SK-N-SH (cell line): ENCODE measurements at regions not wholly inside any gene's neighbourhood (a gene's known extent, or its start where the extent isn't known, plus 50 kb on each side); places are given as distances from the start of the nearest gene placed in this dataset.

Source experiments
- CTCF ChIA-PET: fragments of 300-600, 350-600 bp; formaldehyde crosslinking; extraction: SDS; loops from one replicate; lab custom pipeline; 2021; lab: Yijun Ruan, JAX
- POLR2A ChIA-PET: fragments of 350-600 bp; sonication (Branson Sonifier 250); formaldehyde crosslinking; extraction: SDS; loops from one replicate; lab custom pipeline; 2020; ENCODE audit warnings: antibody characterized with exemption, inconsistent platforms; lab: Yijun Ruan, JAX
- DNase-seq: peaks from one replicate; pipeline ENCODE4 v3.0.0; 2012
- H2AFZ ChIP-seq: fragments of 200-600 bp; sonication (generic); 2 replicates; pipeline ENCODE4 v1.8.1; 2016; ENCODE audit warnings: antibody characterized with exemption, mild to moderate bottlenecking, low read depth
- H3F3A ChIP-seq: fragments of 200-600 bp; sonication (generic); replicated peaks from 2 replicates; pipeline ENCODE3; 2016; ENCODE audit warnings: antibody characterized with exemption, mild to moderate bottlenecking; ENCODE audit not compliant: insufficient read depth
- H3K27ac ChIP-seq, 2 experiments: fragments of 200-500 bp in 1 of 2; fragments of 200-600 bp in 1 of 2; sonication (Bioruptor generic) in 1 of 2; sonication (generic), shearing (Covaris generic) in 1 of 2; 2 replicates each; pipeline versions ENCODE4 v1.5.1 to v1.6.1; 2014 to 2016; ENCODE audit warnings: low read depth in 2 of 2, inconsistent platforms in 1 of 2, low read length in 1 of 2, mild to moderate bottlenecking in 1 of 2, mixed read lengths in 1 of 2
- H3K27me3 ChIP-seq: fragments of 200-600 bp; sonication (generic), shearing (Covaris generic); 2 replicates; pipeline ENCODE4 v1.6.1; 2016; ENCODE audit warnings: mixed run types; ENCODE audit not compliant: insufficient read depth
- H3K36me3 ChIP-seq, 2 experiments: fragments of 200-500 bp in 1 of 2; fragments of 200-600 bp in 1 of 2; sonication (Bioruptor generic) in 1 of 2; sonication (generic) in 1 of 2; replicated peaks in 1 of 2; 2 replicates each; pipeline versions ENCODE3 to v1.5.1; 2014 to 2016; ENCODE audit warnings: low read length in 1 of 2, mild to moderate bottlenecking in 1 of 2; ENCODE audit not compliant: insufficient read depth in 2 of 2, control insufficient read depth in 1 of 2
- H3K4me1 ChIP-seq, 2 experiments: fragments of 200-500 bp in 1 of 2; fragments of 200-600 bp in 1 of 2; sonication (Bioruptor generic) in 1 of 2; sonication (generic), shearing (Covaris generic) in 1 of 2; 2 replicates each; pipeline versions ENCODE4 v1.5.1 to v1.6.1; 2014 to 2016; ENCODE audit warnings: low read depth in 1 of 2, low read length in 1 of 2, mixed run types in 1 of 2; ENCODE audit not compliant: insufficient read depth in 2 of 2, control insufficient read depth in 1 of 2
- H3K4me2 ChIP-seq: fragments of 200-600 bp; sonication (generic), shearing (Covaris generic); 2 replicates; pipeline ENCODE4 v1.6.1; 2017; ENCODE audit warnings: mixed run types
- H3K4me3 ChIP-seq, 2 experiments: fragments of 200-500 bp in 1 of 2; fragments of 200-600 bp in 1 of 2; sonication (Bioruptor generic) in 1 of 2; sonication (generic), shearing (Covaris generic) in 1 of 2; 2 replicates each; pipeline versions ENCODE4 v1.5.1 to v1.8.1; 2014 to 2016; ENCODE audit warnings: low read depth in 2 of 2, inconsistent platforms in 1 of 2, low read length in 1 of 2, mild to moderate bottlenecking in 1 of 2, mixed read lengths in 1 of 2, moderate library complexity in 1 of 2
- H3K79me2 ChIP-seq: fragments of 200-600 bp; sonication (generic); 2 replicates; pipeline ENCODE4 v1.8.1; 2017; ENCODE audit warnings: mild to moderate bottlenecking; ENCODE audit not compliant: insufficient read depth
- H3K9ac ChIP-seq: fragments of 200-600 bp; sonication (generic); 2 replicates; pipeline ENCODE4 v1.6.1; 2017; ENCODE audit warnings: mixed run types
- H3K9me2 ChIP-seq: fragments of 200-600 bp; sonication (generic); 2 replicates; pipeline ENCODE4 v1.6.1; 2017; ENCODE audit warnings: mixed run types
- H3K9me3 ChIP-seq: fragments of 200-600 bp; sonication (generic); 2 replicates; pipeline ENCODE4 v1.6.1; 2017; ENCODE audit warnings: mixed run types, mild to moderate bottlenecking, moderate library complexity
- H4K20me1 ChIP-seq: fragments of 200-600 bp; sonication (generic); 2 replicates; pipeline ENCODE4 v1.6.1; 2017; ENCODE audit warnings: mild to moderate bottlenecking, mixed run types; ENCODE audit not compliant: insufficient read depth
- ELF1 ChIP-seq: IDR thresholded peaks from 2 replicates; pipeline ENCODE4 v1.4.0; 2012
- EZH2phosphoT487 ChIP-seq: fragments of 200-600 bp; sonication (generic); IDR thresholded peaks from 2 replicates; pipeline ENCODE4 v1.6.1; 2017; ENCODE audit warnings: low read depth, mixed run types, mild to moderate bottlenecking, antibody characterized with exemption, moderate library complexity, borderline replicate concordance
- FOSL2 ChIP-seq: IDR thresholded peaks from 2 replicates; pipeline ENCODE4 v1.4.0; 2012; ENCODE audit warnings: low read depth, mild to moderate bottlenecking, moderate library complexity, borderline replicate concordance
- MXI1 ChIP-seq: IDR thresholded peaks from 2 replicates; pipeline ENCODE4 v1.6.1; 2012; ENCODE audit warnings: mild to moderate bottlenecking, low read depth, low read length, improper control_type of control experiment
- NRF1 ChIP-seq: IDR thresholded peaks from 2 replicates; pipeline ENCODE4 v1.6.1; 2012; ENCODE audit warnings: low read depth, mild to moderate bottlenecking, low read length
- RAD21 ChIP-seq: IDR thresholded peaks from 2 replicates; pipeline ENCODE4 v1.6.1; 2012; ENCODE audit warnings: mild to moderate bottlenecking, low read length
- RXRA ChIP-seq: IDR thresholded peaks from 2 replicates; pipeline ENCODE4 v1.4.0; 2012; ENCODE audit warnings: low read depth, mild to moderate bottlenecking, borderline replicate concordance
- SIN3A ChIP-seq: IDR thresholded peaks from 2 replicates; pipeline ENCODE4 v1.6.1; 2012; ENCODE audit warnings: low read depth, mild to moderate bottlenecking, low read length, moderate library complexity, borderline replicate concordance
- TEAD4 ChIP-seq: IDR thresholded peaks from 2 replicates; pipeline ENCODE4 v1.4.0; 2012; ENCODE audit warnings: mild to moderate bottlenecking, borderline replicate concordance; ENCODE audit not compliant: insufficient read depth
- ZBTB33 ChIP-seq: IDR thresholded peaks from 2 replicates; pipeline ENCODE4 v1.4.0; 2012; ENCODE audit warnings: low read depth, borderline replicate concordance
- WGBS: methylation state at CpG from one replicate; pipeline ENCODE4 v1.1.6; 2017; ENCODE audit warnings: low lambda C conversion rate; 5-methylcytosine and 5-hydroxymethylcytosine counted together
- TF ChIP-seq, protein P1 (sequence below): IDR thresholded peaks from 2 replicates; pipeline ENCODE4 v1.6.1; 2012; ENCODE audit warnings: mild to moderate bottlenecking, low read depth, low read length, moderate library complexity
- TF ChIP-seq, protein P2 (sequence below): IDR thresholded peaks from 2 replicates; pipeline ENCODE4; 2012
- TF ChIP-seq, protein P3 (sequence below): IDR thresholded peaks from 2 replicates; pipeline ENCODE4 v1.4.0; 2012; ENCODE audit warnings: low read depth, borderline replicate concordance
- TF ChIP-seq, protein P4 (sequence below): fragments of 150-350 bp; IDR thresholded peaks from 2 replicates; pipeline ENCODE4 v1.6.1; 2016; ENCODE audit warnings: mild to moderate bottlenecking, low read depth, low read length

DNA sequence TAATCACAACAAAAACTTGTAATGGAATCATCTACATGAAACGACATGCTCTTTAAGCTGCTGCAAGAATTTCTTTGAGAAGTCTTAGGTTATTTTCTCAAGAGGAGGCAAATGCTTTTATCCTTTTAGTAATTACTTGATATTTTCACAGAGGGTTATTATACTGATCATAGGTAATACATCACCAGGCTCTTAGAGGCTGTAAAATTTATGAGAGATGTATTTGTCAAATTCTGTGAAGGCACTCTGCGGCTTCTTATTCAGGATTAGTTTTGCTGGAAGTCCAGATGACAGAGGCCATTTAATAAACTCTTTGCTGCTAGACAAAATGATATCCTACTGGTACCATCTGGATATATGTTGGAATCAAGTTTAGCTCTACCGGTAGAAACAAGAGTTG lies 624.3 kb upstream of the BRINP3 start (continued):
- TF ChIP-seq, protein P1, sequence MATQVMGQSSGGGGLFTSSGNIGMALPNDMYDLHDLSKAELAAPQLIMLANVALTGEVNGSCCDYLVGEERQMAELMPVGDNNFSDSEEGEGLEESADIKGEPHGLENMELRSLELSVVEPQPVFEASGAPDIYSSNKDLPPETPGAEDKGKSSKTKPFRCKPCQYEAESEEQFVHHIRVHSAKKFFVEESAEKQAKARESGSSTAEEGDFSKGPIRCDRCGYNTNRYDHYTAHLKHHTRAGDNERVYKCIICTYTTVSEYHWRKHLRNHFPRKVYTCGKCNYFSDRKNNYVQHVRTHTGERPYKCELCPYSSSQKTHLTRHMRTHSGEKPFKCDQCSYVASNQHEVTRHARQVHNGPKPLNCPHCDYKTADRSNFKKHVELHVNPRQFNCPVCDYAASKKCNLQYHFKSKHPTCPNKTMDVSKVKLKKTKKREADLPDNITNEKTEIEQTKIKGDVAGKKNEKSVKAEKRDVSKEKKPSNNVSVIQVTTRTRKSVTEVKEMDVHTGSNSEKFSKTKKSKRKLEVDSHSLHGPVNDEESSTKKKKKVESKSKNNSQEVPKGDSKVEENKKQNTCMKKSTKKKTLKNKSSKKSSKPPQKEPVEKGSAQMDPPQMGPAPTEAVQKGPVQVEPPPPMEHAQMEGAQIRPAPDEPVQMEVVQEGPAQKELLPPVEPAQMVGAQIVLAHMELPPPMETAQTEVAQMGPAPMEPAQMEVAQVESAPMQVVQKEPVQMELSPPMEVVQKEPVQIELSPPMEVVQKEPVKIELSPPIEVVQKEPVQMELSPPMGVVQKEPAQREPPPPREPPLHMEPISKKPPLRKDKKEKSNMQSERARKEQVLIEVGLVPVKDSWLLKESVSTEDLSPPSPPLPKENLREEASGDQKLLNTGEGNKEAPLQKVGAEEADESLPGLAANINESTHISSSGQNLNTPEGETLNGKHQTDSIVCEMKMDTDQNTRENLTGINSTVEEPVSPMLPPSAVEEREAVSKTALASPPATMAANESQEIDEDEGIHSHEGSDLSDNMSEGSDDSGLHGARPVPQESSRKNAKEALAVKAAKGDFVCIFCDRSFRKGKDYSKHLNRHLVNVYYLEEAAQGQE: no peak
- TF ChIP-seq RAD21 (no peak), EZH2phosphoT487 (no peak), MXI1 (no peak), RXRA (no peak), SIN3A (no peak)
- TF ChIP-seq, protein P2, sequence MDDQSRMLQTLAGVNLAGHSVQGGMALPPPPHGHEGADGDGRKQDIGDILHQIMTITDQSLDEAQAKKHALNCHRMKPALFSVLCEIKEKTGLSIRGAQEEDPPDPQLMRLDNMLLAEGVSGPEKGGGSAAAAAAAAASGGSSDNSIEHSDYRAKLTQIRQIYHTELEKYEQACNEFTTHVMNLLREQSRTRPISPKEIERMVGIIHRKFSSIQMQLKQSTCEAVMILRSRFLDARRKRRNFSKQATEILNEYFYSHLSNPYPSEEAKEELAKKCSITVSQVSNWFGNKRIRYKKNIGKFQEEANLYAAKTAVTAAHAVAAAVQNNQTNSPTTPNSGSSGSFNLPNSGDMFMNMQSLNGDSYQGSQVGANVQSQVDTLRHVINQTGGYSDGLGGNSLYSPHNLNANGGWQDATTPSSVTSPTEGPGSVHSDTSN: no peak
- TF ChIP-seq, protein P3, sequence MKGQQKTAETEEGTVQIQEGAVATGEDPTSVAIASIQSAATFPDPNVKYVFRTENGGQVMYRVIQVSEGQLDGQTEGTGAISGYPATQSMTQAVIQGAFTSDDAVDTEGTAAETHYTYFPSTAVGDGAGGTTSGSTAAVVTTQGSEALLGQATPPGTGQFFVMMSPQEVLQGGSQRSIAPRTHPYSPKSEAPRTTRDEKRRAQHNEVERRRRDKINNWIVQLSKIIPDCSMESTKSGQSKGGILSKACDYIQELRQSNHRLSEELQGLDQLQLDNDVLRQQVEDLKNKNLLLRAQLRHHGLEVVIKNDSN: no peak
- TF ChIP-seq, protein P4, sequence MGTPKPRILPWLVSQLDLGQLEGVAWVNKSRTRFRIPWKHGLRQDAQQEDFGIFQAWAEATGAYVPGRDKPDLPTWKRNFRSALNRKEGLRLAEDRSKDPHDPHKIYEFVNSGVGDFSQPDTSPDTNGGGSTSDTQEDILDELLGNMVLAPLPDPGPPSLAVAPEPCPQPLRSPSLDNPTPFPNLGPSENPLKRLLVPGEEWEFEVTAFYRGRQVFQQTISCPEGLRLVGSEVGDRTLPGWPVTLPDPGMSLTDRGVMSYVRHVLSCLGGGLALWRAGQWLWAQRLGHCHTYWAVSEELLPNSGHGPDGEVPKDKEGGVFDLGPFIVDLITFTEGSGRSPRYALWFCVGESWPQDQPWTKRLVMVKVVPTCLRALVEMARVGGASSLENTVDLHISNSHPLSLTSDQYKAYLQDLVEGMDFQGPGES: no peak

DNA sequence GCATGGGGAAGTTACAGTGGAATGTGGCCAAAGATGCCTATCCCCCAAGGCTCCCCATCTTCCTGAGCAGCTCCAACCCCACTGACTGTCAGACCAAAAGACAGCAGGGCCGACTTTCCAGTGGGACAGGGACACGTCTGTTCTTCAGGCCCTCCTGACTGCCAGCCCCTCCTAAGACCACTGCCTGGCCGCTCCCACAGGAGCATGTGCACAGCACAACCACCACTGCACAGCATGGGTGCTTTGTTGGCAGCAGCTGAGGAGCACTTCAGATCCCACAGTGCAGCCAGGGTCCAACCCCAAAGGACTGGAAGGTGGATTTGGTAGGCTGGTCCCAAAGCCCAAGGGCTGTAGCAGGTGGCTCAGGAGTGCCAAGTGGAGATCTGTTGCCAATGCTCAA lies 648.3 kb upstream of the BRINP3 start:
- no peaks in the 10 kb centered on the region for H3K79me2 ChIP-seq
- CTCF ChIA-PET: no interaction called here
- 50% methylated on average over 3 of the region's 3 CpGs for WGBS
- TF ChIP-seq, protein P3: no peak
- TF ChIP-seq TEAD4 (no peak), NRF1 (no peak), ZBTB33 (no peak), FOSL2 (no peak), ELF1 (no peak)
- TF ChIP-seq, protein P1: no peak
- TF ChIP-seq, protein P2: no peak

More for the DNA sequence above, 648.3 kb upstream of the BRINP3 start:
- Histone ChIP-seq H2AFZ (no peak overlapping the region), H3K4me3 (no peak overlapping the region), H3K9me3 (no peaks in the 10 kb centered on the region), H4K20me1 (no peaks in the 10 kb centered on the region), H3K27me3 (no peaks in the 10 kb centered on the region), H3K4me2 (no peak overlapping the region), H3K36me3 (no peaks in the 10 kb centered on the region), H3K4me1 (no peaks in the 10 kb centered on the region), H3F3A (no peaks in the 10 kb centered on the region), H3K9me2 (no peaks in the 10 kb centered on the region), H3K9ac (no peak overlapping the region), H3K27ac (no peak overlapping the region)
- POLR2A ChIA-PET: no interaction called here
- no peak for DNase-seq
